C1 segment of cervical spinal cord (tissue), 14 donors: ENCODE measurements at regions not wholly inside any gene's neighbourhood (a gene's known extent, or its start where the extent isn't known, plus 50 kb on each side); places are given as distances from the start of the nearest gene placed in this dataset.

Source experiments
- DNase-seq, 14 donors: peaks; one replicate each; lab custom pipeline; 2025; lab: John Stamatoyannopoulos, UW

DNA sequence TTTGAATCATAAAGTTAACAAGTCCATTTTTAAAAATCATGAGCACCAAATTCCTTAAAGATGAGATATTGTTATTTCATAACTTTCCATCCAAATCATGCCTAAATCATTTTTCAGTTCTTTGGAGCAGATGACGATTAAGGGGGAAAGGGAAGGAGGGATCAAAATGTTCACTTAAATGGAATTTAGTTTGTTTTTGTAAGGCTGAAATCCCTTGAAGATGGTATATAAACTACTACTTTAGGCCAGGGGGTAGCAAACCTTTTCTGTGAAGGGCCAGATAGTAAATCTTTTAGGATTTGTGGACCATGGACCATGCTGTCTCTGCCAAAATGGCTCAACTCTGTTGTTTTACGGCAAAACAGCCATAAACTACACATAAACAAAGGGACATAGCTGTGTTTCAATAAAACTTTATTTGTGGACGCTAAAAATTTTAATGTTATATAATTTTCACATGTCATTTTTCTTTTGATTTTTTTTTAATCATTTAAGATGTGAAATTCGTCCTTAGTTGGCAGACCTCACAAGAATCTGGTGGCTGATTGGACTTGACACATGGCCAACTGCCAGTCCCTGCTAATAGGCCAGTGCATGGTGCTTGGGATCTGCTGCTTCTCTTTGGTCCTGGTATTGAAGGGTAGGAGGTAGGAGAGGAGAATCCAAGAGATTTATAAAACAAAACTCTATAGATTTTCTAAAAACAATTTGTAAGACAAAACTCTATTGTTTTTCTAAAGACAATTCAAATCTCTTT, 52.0 kb upstream of the RTN4 start:
- DNase-seq: peak in 1 of 14 donors; percentile 26

- no peak for DNase-seq
Measured at GRCh38 chr2:55101466-55101865, 51.2 kb upstream of the RTN4 start.

- DNase-seq: no peak
Measured at GRCh38 chr2:55099878-55100820, 49.9 kb upstream of the RTN4 start.
